ENCODE measurements at regions not wholly inside any gene's neighbourhood (a gene's known extent, or its start where the extent isn't known, plus 50 kb on each side); places are given as distances from the start of the nearest gene placed in this dataset.

DNA sequence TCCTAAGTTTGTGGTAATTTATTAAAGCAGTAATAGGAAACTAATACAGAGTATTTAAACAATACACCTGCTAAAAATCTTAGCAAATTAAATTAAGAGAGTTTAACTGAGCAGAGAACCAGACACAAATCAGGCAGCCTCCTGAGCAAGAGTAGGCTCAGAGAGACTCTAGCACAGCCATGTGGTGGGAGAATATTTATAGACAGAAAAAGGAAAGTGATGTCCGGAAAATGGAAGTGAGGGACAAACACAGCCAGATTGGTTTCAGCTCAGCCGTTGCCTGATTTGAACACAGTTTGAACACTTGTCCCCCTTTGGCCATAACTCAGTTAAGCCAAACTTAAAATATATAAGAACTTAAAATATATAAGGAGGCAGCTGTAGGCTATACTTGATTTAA, 192.6 kb upstream of the PSMD7 start:
- TF ChIP-seq, protein P1, sequence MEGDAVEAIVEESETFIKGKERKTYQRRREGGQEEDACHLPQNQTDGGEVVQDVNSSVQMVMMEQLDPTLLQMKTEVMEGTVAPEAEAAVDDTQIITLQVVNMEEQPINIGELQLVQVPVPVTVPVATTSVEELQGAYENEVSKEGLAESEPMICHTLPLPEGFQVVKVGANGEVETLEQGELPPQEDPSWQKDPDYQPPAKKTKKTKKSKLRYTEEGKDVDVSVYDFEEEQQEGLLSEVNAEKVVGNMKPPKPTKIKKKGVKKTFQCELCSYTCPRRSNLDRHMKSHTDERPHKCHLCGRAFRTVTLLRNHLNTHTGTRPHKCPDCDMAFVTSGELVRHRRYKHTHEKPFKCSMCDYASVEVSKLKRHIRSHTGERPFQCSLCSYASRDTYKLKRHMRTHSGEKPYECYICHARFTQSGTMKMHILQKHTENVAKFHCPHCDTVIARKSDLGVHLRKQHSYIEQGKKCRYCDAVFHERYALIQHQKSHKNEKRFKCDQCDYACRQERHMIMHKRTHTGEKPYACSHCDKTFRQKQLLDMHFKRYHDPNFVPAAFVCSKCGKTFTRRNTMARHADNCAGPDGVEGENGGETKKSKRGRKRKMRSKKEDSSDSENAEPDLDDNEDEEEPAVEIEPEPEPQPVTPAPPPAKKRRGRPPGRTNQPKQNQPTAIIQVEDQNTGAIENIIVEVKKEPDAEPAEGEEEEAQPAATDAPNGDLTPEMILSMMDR (IDR thresholded peaks at IDR 0.05; ENCODE audit: low read length): no peak
- no peak for TF ChIP-seq EZH2 (IDR thresholded peaks at IDR 0.05; ENCODE audit: borderline replicate concordance, low read length)
